WI38 (cell line): ENCODE measurements at regions not wholly inside any gene's neighbourhood (a gene's known extent, or its start where the extent isn't known, plus 50 kb on each side); places are given as distances from the start of the nearest gene placed in this dataset.
"Not testable (repeated sequence)": the region's sequence is repeated elsewhere in the genome, so short reads cannot be mapped to it uniquely, and the experiment has no call there.

Source experiments
- H3K4me3 ChIP-seq: 2 replicates; pipeline ENCODE4 v1.5.1; 2011; ENCODE audit warnings: low read depth, mild to moderate bottlenecking, control low read depth, low read length
- CTCF ChIP-seq: IDR thresholded peaks from 2 replicates; pipeline ENCODE4 v1.5.1; 2012; ENCODE audit warnings: low read depth, mild to moderate bottlenecking, control low read depth, low read length

GRCh38 chr3:126287171-126287535 lies 70.1 kb downstream of the KLF15 start:
- no peak for TF ChIP-seq CTCF
- peak overlapping the region; percentile 29 for H3K4me3 ChIP-seq

GRCh38 chr3:126285369-126285768 lies 71.8 kb downstream of the KLF15 start:
- no peak for TF ChIP-seq CTCF

GRCh38 chr3:126284258-126284904 lies 72.8 kb downstream of the KLF15 start:
- no peak overlapping the region for H3K4me3 ChIP-seq
- TF ChIP-seq CTCF, result no peak

More at GRCh38 chr3:126285369-126285768, 71.8 kb downstream of the KLF15 start:
- H3K4me3 ChIP-seq, result no peak overlapping the region

- H3K4me3 ChIP-seq, result not testable (repeated sequence)
Measured at GRCh38 chr3:126283651-126284050, 73.6 kb downstream of the KLF15 start.

- no peak overlapping the region for H3K4me3 ChIP-seq
- no peak for TF ChIP-seq CTCF
Measured at GRCh38 chr3:126279853-126280252, 77.4 kb downstream of the KLF15 start.

- TF ChIP-seq CTCF, result no peak
- no peak overlapping the region for H3K4me3 ChIP-seq
Measured at GRCh38 chr3:126277629-126278378, 79.4 kb downstream of the KLF15 start.

GRCh38 chr3:126275620-126275904 lies 81.6 kb downstream of the KLF15 start:
- no peak for TF ChIP-seq CTCF
- H3K4me3 ChIP-seq, result no peak overlapping the region
